ENCODE measurements at regions not wholly inside any gene's neighbourhood (a gene's known extent, or its start where the extent isn't known, plus 50 kb on each side); places are given as distances from the start of the nearest gene placed in this dataset. TPM values are rescaled to one million over a fixed set of nuclear protein-coding genes. Genes with fewer than 3 reads are reported as not detected.

GRCh38 chr11:62026739-62027370, 59.4 kb upstream of the FTH1 start:
- DNase-seq, result no peak

GRCh38 chr11:62025487-62026105, 58.2 kb upstream of the FTH1 start:
- DNase-seq, result peak; percentile 17

- DNase-seq, result no peak
Observed at GRCh38 chr11:62024936-62025486, 57.6 kb upstream of the FTH1 start.

GRCh38 chr11:62022211-62022610, 54.8 kb upstream of the FTH1 start:
- no peak for DNase-seq

GRCh38 chr11:62020661-62021060, 53.2 kb upstream of the FTH1 start:
- no peak for DNase-seq

- no peak for DNase-seq
Observed at GRCh38 chr11:62018981-62019664, 51.7 kb upstream of the FTH1 start.

GRCh38 chr11:62017878-62018655, 50.6 kb upstream of the FTH1 start:
- no peak for DNase-seq

Small RNAs in the stretch of these regions (small RNA-seq; reads per million reads assigned to genes)
- gene AP003733.2 (ENCODE audit: low replicate concordance), result not detected

Measured in skin of body (tissue), 2 donors.